ENCODE measurements at regions not wholly inside any gene's neighbourhood (a gene's known extent, or its start where the extent isn't known, plus 50 kb on each side); places are given as distances from the start of the nearest gene placed in this dataset.

- ATAC-seq (peak; percentile 90), DNase-seq (peak; percentile 26 to 50)
- intact Hi-C loops (cut with DNase I, micrococcal nuclease) = no loop called here
Measured at GRCh38 chr20:22652681-22653588, 68.6 kb upstream of the FOXA2 start.

DNA sequence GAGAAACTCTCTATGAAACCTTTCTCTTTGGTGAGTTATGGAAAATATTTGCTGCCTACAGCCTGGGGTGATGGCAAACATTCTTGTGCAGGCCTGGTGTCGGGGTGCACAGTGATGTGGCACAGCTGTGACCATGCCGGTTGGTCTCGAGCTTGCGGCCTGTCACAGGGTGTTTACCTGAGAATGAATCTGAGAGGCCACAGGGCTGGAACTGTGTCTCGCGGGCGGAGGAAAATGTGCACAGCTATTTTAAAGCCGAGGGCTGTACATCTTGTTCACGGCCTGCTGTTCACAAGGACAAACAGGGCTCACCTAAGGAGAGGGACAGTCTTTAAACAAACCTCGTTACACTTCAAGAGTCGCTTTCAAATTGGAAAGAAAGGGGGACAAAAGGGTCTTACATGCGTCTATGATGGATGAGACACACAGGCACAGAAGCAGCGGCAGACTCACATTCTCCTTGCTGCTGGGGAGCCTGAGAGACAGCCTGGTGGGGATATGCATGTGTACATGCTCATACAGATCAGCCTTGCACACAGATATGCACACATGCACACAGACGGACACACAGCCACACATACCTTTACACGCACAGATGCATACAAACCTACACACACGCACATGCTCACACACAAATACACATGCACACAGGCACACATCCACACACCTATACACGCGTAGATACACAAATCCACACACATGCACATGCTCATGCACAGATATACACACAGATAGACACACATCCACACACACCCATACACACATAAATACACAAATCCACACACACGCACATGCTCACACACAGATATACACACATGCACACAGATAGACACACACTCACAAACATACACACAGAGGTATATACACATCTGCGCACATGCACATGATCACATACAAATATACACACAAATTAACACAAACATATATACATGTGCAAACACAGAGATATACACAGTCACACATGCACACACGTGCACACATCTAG, 69.6 kb upstream of the FOXA2 start:
- intact Hi-C loops (cut with DNase I, micrococcal nuclease) = no loop called here
- no peak for DNase-seq
- ATAC-seq = peak; percentile 6

DNA sequence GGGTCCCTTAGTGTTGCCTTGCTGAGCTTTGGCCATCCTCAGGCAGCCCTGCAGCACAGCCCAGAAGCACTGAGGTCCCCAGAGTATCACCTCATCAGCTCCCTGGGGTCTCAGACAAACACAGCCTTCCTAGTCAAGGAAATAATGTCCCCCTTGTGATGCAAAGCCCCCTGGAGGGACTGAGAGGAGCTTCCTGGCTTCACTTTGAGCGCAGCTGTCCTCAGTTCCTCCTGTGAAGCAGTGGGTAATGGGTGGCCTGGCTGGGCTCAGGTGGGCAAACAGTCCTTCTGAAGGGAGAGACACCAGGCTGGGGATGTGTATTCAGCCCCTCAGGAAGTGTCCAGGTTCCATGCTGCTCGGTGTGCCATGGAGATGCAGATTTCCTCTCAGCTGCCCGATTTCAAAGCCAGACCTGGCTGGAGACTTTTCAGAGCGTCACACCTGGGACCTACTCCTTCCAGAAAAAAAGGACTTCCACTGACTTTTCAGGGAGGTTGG, 79.2 kb upstream of the FOXA2 start:
- no peak for ATAC-seq
- no peak for DNase-seq

GRCh38 chr20:22667198-22667597, 82.8 kb upstream of the FOXA2 start:
- DNase-seq = no peak
- intact Hi-C loops (cut with DNase I, micrococcal nuclease) = no loop called here
- no peak for ATAC-seq

More for the DNA sequence above, 79.2 kb upstream of the FOXA2 start:
- intact Hi-C loops (cut with DNase I, micrococcal nuclease) = no loop called here

GRCh38 chr20:22672191-22672590, 87.8 kb upstream of the FOXA2 start:
- ATAC-seq = no peak
- intact Hi-C loops (cut with DNase I, micrococcal nuclease) = no loop called here
- no peak for DNase-seq

DNA sequence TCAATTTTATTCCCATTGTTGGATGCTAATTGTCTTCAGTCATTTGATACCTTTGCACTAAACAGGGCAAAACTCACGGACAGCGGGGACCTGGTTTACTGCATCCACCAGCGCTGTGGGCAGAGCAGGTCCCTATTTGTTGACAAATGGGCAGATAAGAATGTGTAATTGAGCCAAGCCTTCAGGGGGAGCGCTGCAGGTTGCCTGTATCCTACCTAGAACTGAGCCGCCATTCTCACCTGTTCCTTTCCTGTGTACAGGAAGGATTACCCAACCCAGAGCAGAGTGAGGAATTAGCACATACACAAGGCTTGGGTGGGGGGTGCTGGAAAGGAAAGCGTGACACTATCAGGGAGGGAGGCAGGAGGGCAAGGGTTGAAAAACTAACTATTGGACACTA, 89.1 kb upstream of the FOXA2 start:
- no peak for DNase-seq
- ATAC-seq = no peak
- intact Hi-C loops (cut with DNase I, micrococcal nuclease) = no loop called here

DNA sequence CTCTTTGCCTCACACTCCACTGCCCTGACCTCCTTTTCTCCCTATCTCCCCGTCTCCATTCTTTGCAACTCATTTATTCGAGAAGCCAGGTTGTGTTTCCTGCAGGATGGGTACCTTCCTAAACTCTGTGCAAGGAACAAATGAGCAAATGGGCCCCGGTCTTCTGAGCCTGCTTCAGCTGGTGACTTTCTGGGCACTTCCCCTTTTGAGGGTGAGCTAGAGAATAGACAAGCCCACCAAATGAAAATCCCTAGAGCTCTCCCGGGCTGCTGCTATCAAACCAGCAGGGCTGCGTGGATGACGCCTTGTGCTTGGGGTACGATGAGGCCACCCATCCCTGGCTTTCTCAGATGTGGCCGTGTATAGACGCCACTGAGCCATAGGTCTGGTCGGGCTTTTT, 91.0 kb upstream of the FOXA2 start:
- intact Hi-C loops (cut with DNase I, micrococcal nuclease) = no loop called here

DNA sequence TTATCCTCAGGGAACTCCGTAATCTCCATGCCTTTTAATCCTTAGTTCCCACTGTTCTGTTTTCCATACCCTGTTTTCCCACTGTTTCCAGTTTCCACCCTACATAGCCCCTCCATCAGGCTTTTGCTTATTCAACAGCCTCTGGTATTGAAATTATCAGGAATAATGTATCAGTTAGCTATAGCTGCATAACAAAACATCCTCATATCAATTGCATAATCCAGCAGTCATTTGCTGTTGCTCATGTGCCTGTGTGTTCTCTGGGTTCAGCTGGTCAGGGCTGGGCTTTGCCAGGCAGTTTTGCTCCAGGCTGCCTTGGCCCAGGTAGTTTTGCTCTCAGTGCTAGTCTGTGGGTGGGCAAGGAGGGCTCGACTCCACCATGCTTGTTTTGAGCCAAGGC, 94.3 kb upstream of the FOXA2 start:
- DNase-seq (no peak), ATAC-seq (no peak)
- intact Hi-C loops (cut with DNase I, micrococcal nuclease) = no loop called here

More for the DNA sequence above, 91.0 kb upstream of the FOXA2 start:
- DNase-seq = no peak
- no peak for ATAC-seq

DNA sequence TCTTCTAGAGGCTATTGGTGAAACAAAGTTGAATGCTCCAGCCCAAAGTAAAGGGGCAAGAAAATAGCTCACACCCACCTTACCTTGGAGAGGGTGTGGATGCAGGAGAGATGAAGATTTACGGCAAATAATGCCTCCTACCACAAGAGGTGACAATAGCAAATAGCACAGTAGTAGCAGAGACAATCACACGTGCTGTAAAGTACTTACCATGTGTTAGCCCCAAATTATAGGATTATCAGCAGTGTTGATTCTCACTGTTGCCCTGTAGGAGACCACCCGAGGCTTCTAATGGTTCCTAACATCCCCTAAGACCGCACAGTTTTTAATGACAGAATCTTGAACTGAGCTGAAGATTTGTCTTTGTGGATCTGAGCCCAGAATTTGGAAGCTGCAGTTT, 94.8 kb upstream of the FOXA2 start:
- DNase-seq (no peak), ATAC-seq (no peak)
- intact Hi-C loops (cut with DNase I, micrococcal nuclease) = no loop called here

DNA sequence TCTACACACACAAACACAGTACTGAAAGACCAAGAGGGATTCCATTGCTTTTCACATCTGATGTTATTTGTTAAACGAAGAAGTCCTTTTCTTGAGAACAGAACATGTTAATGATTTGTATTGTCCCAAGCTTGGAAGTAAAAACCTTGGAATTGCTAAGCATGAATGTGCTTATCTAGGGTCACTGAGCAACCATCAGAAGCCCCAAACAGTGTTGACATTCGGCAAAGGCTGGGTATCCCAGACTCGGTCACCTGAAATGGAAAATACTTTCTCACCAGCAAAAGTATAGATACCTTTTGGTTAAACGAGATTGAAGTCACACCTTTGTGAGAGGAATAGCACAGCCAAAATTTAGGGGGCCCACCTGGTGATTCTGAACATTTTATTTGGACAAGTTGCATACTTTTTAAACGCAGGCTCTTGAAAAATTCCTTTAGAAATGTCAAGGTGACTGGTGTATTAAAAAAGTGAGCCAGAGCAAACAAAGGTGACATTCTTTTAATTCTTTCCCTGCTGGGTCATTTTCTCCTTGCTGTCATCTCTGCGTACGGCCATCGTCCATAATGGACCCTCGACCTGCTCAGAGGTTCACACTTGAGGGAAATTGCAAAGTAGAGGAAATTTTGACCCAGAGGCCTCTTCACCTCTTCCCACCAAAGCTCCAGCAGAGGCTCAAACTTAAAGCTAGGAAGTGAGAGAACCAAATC, 95.8 kb upstream of the FOXA2 start:
- intact Hi-C loops (cut with DNase I, micrococcal nuclease) = loop anchor here (5.0 to 10.0 kb wide), 2 partner anchors 343 to 925 kb away; partner anchors contain the start of gene CST9 (in 1 of the 2)
- ATAC-seq (no peak), DNase-seq (no peak)

DNA sequence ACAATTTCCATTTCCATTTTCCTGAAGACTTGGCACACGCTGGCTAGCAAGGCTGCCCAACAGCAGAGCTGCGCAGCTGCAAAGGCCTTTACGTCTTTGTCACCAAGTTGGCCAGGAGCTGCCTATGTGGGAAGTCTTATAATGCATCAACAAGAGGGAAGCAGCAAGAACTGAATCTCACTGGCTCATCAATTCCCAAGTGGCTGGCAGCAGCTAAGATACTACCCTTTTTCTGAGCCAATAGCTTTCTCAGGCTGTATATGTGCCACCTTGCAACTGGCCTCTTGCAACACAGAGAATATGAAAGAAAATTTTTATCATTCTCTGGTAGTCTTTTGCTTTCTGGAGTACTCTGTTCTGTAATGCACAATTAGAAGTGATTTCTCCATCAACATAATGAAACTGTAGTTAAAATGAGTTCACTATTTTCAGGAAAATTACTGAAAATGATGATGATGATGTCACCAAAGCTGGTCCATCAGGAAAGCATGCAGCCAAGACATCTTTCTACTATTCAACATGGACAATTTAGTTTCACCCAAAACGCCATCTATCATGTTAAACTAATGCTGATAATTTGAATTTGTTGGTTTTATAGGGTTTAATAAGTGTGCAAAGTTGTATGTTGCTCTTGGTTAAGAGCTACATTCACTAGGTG, 97.3 kb upstream of the FOXA2 start:
- no peak for ATAC-seq
- no peak for DNase-seq
- intact Hi-C loops (cut with DNase I, micrococcal nuclease) = loop anchor here (5.0 to 10.0 kb wide), 2 partner anchors 344 to 923 kb away; partner anchors contain the start of gene CST9 (in 1 of the 2)

- no peak for ATAC-seq
- no peak for DNase-seq
- intact Hi-C loops (cut with DNase I, micrococcal nuclease) = loop anchor here (5.0 to 10.0 kb wide), 2 partner anchors 345 to 922 kb away; partner anchors contain the start of gene CST9 (in 1 of the 2)
Measured at GRCh38 chr20:22682381-22682780, 98.0 kb upstream of the FOXA2 start.

DNA sequence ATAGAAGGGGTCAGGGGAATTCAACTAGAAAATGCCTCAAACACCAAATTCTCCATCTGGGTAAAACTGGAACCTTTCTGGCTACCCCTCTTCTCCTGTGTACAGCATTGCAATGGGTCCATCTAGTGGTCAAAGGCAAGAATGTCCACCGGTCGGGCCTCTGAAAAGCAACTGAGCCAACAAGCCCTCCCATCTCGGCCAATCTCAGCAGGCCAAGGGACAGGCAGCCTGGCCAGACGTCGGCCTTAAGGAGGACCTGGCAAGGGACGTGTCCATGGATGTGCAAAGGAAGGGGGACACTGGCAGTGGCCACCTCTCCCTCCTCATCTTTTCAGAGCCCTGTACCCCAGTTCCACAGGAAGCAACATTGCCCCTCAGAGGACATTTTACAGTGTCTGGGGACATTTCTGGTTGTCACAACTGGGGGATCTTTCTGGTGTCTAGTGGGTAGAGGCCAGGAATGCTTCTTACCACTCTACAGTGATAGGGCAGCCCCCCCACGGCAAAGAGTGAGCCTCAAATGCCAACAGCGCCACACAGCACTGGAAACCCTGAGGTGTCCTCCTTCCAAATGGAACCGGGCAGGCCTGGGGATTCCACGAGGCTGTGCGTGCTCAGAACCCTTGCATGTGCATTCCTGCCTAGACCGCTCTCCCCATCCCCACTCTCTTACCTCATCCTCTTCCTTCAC, 99.8 kb upstream of the FOXA2 start:
- intact Hi-C loops (cut with DNase I, micrococcal nuclease) = loop anchor here (2.0 to 10.0 kb wide), 3 partner anchors 347 to 921 kb away; partner anchors contain the start of gene CST9 (in 1 of the 2)
- peak; percentile 41 to 55 for DNase-seq
- peak; percentile 86 for ATAC-seq

- ATAC-seq (no peak), DNase-seq (no peak)
- intact Hi-C loops (cut with DNase I, micrococcal nuclease) = loop anchor here (2.0 to 10.0 kb wide), 4 partner anchors 348 to 920 kb away; partner anchors contain the start of gene CST9 (in 1 of the 2)
Measured at GRCh38 chr20:22684763-22685443, 100.5 kb upstream of the FOXA2 start.

DNA sequence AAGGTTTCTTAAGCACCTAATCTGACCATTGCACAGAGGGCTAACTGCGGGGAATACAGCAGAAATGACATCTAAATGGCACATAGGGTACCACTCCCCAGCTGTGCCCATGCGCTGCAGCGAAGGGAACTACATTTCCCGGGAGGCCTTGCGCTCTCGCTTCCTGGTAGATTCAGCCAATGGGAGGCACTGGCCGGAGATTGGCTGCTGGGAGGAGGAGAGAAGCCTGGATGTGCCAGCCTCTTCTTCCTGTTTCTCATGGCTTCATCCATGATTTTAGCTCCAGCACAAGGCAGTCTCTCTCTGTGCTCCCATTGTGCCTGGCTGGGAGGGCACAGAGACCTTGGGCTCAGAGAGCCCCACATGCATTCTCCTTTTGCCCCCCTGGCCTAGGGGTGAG, 101.7 kb upstream of the FOXA2 start:
- peak; percentile 47 to 52 for DNase-seq
- intact Hi-C loops (cut with DNase I, micrococcal nuclease) = loop anchor here in 1 of 2 donors (5.0 to 10.0 kb wide), 2 partner anchors 656 to 919 kb away; partner anchors contain the start of gene CST9
- peak; percentile 66 for ATAC-seq

DNA sequence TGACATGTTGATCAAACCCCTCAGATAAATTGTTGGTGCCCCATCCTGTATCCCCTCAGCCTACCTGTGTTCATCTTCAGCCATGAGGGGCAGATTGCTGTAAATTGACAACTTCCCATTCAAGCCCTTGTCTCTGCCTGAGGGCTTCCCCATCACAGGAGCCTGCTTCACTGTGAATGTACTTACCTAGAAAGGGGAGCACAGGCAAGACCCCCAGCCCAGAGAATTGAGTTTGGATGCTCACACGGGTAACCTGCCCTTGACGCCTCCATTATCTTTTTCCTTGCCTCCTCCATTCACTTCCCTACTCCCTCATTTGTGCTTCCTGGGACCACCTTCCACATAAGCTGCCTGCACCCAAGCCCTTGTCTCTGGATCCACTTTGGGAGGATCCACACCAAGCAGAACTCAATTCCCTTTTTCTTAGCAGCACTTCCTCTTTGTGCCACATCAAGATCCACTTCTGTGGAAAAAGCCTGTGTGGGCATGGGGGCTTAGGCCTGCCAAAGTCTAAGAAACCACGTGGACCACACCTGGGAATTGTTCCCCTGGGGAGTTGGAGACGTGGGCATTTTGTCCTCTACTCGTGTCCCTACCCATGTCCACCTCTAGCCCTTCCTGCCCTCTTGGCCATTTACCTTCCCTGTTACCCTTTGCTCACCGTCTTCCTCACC, 103.4 kb upstream of the FOXA2 start:
- no peak for DNase-seq
- intact Hi-C loops (cut with DNase I, micrococcal nuclease) = loop anchor here in 1 of 2 donors (5.0 to 10.0 kb wide), 2 partner anchors 654 to 917 kb away; partner anchors contain the start of gene CST9
- ATAC-seq = no peak
